Spinal cord (tissue), 9 donors: ENCODE measurements at regions not wholly inside any gene's neighbourhood (a gene's known extent, or its start where the extent isn't known, plus 50 kb on each side); places are given as distances from the start of the nearest gene placed in this dataset.

Source experiments
- DNase-seq, 6 donors: peaks; one replicate each; pipeline versions ENCODE4 v3.0.0 to v3.0.0-alpha.2; 2013 to 2015; ENCODE audit warnings: low spot score in 6 of 6, low read depth in 4 of 6
- H3K27ac ChIP-seq: one replicate; pipeline ENCODE4 v1.5.1; 2013; ENCODE audit warnings: low read depth, low read length, control low read depth
- H3K27me3 ChIP-seq: one replicate; pipeline ENCODE4 v1.6.1; 2013; ENCODE audit warnings: low read length; ENCODE audit not compliant: control insufficient read depth, insufficient read depth
- H3K36me3 ChIP-seq: one replicate; pipeline ENCODE4 v1.6.1; 2013; ENCODE audit warnings: low read length; ENCODE audit not compliant: control insufficient read depth, insufficient read depth
- H3K4me1 ChIP-seq: one replicate; pipeline ENCODE4 v1.6.1; 2013; ENCODE audit warnings: low read length; ENCODE audit not compliant: control insufficient read depth, insufficient read depth
- H3K4me3 ChIP-seq: one replicate; pipeline ENCODE4 v1.5.1; 2013; ENCODE audit warnings: low read depth, low read length, control low read depth
- H3K9me3 ChIP-seq: one replicate; pipeline ENCODE4 v1.6.1; 2013; ENCODE audit warnings: low read length; ENCODE audit not compliant: control insufficient read depth, insufficient read depth
- WGBS: methylation state at CpG from one replicate; pipeline ENCODE4 v1.1.5; 2013; ENCODE audit warnings: missing lambda C conversion rate; ENCODE audit not compliant: insufficient coverage; 5-methylcytosine and 5-hydroxymethylcytosine counted together
- donor health status: healthy.

GRCh38 chr4:56757821-56758411 is 63.6 kb downstream of the SPINK2 start:
- WGBS = 31% methylated on average over 4 of the region's 6 CpGs
- H3K27ac ChIP-seq = peak overlapping the region; percentile 45

DNA sequence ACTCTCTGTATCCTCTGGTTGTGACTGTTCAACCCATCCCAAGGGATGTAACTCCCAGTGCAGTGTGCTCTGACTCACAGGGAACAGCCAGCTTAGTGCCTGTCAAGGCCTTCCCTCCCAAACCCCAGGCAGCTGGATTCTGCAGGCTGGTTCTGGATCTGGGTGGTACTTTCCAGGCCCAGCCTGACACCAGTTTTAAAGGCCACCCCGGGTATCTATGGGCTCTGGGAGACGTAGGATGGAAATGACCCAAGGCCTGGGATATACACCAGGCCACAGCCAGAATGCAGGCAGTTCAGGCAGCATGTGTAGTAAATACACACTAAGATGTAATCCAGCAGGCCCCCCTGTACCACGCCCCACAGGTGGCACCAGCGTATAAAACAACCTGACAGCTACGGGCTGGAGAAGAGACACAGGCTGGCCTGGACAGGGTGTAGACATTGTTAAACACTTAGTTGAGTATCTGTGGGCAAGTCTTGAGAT is 64.2 kb downstream of the SPINK2 start:
- Histone ChIP-seq H3K4me3 (no peak overlapping the region), H3K4me1 (peaks cover 11% of the 10 kb centered on the region), H3K36me3 (no peaks in the 10 kb centered on the region), H3K27ac (peak overlapping the region; percentile 45), H3K27me3 (no peaks in the 10 kb centered on the region), H3K9me3 (no peaks in the 10 kb centered on the region)
- 94% methylated on average over 4 of the region's 5 CpGs for WGBS
- no peak for DNase-seq

More at GRCh38 chr4:56757821-56758411, 63.6 kb downstream of the SPINK2 start:
- no peak overlapping the region for H3K4me3 ChIP-seq
- no peaks in the 10 kb centered on the region for H3K27me3 ChIP-seq
- H3K36me3 ChIP-seq = no peaks in the 10 kb centered on the region
- H3K9me3 ChIP-seq = no peaks in the 10 kb centered on the region
- peak in 2 of 6 donors; percentile 14 to 15 for DNase-seq
- peaks cover 11% of the 10 kb centered on the region for H3K4me1 ChIP-seq

GRCh38 chr4:56755901-56756300 is 65.6 kb downstream of the SPINK2 start:
- WGBS = 43% methylated on average over 2 of the region's 4 CpGs
- no peak overlapping the region for H3K4me3 ChIP-seq

DNA sequence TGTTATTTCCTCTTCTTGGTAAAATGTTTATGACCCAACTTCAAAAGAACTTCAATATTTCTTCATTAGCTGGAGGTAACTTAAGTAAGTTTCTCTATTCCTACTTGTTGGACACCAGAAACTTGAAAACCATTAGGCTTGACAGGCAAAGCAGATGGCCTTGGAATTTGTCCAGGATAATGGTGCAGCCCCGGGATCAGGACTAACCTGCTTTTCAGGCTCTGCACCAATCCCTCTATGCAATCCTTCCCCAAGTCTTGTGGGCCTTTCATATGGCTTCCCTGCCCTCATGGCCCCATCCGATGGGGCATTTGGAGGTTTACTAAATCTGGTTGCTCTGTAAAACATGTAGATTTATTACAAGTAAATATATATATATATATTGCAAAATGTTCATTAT is 68.5 kb downstream of the SPINK2 start:
- 13% methylated on average over 1 of the region's 2 CpGs for WGBS
- no peak for DNase-seq
- H3K4me3 ChIP-seq = no peak overlapping the region
- H3K27me3 ChIP-seq = no peaks in the 10 kb centered on the region
- no peak overlapping the region for H3K27ac ChIP-seq
- H3K36me3 ChIP-seq = no peaks in the 10 kb centered on the region
- no peaks in the 10 kb centered on the region for H3K9me3 ChIP-seq
- H3K4me1 ChIP-seq = peaks cover 8% of the 10 kb centered on the region

More at GRCh38 chr4:56755901-56756300, 65.6 kb downstream of the SPINK2 start:
- Histone ChIP-seq H3K36me3 (no peaks in the 10 kb centered on the region), H3K4me1 (peaks cover 11% of the 10 kb centered on the region), H3K27me3 (no peaks in the 10 kb centered on the region), H3K27ac (no peak overlapping the region), H3K9me3 (no peaks in the 10 kb centered on the region)
- DNase-seq = no peak

DNA sequence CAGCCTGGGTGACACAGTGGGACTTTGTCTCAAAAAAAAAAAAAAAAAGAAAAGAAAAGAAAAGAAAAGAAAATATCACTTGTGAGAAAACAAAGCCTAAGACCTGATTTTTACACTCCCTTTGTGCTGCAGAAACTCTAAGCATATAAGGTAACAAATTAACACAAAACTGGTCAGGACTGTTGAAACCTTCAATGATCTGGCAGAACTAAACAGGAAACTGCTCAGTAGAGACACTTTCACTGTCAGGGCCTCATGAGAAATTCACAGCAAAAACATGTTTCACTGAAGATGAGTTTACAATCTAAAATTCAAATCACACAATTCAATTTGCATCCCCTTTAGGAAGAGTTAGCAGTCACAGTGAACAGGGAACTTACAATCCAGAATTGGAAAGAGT is 69.1 kb upstream of the HOPX start:
- Histone ChIP-seq H3K27me3 (no peaks in the 10 kb centered on the region), H3K9me3 (no peaks in the 10 kb centered on the region), H3K4me1 (no peaks in the 10 kb centered on the region), H3K36me3 (no peaks in the 10 kb centered on the region), H3K4me3 (no peak overlapping the region), H3K27ac (no peak overlapping the region)
- DNase-seq = no peak

DNA sequence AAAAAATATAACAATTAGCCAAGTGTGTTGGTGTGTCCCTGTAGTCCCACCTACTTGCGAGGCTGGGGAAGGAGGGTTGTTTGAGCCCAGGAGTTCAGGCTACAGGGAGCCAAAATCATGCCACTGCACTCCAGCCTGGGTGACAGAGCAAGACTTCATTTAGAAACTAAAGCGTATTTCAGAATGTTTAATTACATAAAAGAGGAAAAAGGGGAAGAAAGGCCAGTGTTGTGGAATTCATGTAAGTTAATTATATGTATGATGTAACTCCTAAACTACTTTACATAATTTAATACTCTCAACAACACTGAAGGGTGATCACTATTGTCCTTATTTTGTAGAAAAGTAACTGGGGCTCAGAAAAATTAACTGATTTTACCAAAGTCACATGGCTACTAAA is 67.2 kb upstream of the HOPX start:
- Histone ChIP-seq H3K4me3 (no peak overlapping the region), H3K27ac (no peak overlapping the region), H3K27me3 (no peaks in the 10 kb centered on the region), H3K4me1 (no peaks in the 10 kb centered on the region), H3K36me3 (no peaks in the 10 kb centered on the region), H3K9me3 (no peaks in the 10 kb centered on the region)
- DNase-seq = no peak
- WGBS = 100% methylated on average over 1 of the region's 2 CpGs

- no peak for DNase-seq
- H3K36me3 ChIP-seq = no peaks in the 10 kb centered on the region
- no peak overlapping the region for H3K27ac ChIP-seq
- H3K9me3 ChIP-seq = no peaks in the 10 kb centered on the region
- H3K27me3 ChIP-seq = no peaks in the 10 kb centered on the region
- H3K4me1 ChIP-seq = no peaks in the 10 kb centered on the region
- 96% methylated on average over 5 of the region's 5 CpGs for WGBS
- no peak overlapping the region for H3K4me3 ChIP-seq
Observed at GRCh38 chr4:56746639-56747038, 65.5 kb upstream of the HOPX start.

DNA sequence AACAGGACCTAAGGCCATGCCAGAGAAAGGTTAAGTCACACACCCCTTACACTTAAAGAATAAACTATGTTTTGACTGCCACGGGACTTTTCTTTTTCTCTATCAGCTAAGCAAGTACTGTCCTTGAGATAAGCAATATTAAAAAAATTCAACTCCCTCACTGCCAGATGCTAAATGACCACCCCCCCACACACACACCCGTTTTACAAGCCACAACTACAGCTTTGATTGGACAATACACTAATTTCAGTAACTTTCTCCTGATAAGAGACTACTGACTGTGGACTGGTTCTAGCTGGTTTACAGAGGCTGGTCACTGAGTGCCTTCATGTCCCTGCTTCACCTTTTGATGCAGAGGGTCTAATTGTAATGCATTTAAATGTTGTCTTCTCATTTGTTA is 63.9 kb upstream of the HOPX start:
- Histone ChIP-seq H3K4me1 (no peaks in the 10 kb centered on the region), H3K9me3 (no peaks in the 10 kb centered on the region), H3K36me3 (no peaks in the 10 kb centered on the region), H3K4me3 (no peak overlapping the region), H3K27me3 (no peaks in the 10 kb centered on the region), H3K27ac (no peak overlapping the region)
- WGBS = 93% methylated on average over 2 of the region's 2 CpGs
- no peak for DNase-seq

- no peaks in the 10 kb centered on the region for H3K27me3 ChIP-seq
- no peaks in the 10 kb centered on the region for H3K4me1 ChIP-seq
- WGBS = no CpG with 5 or more reads among the region's 1 CpG
- H3K27ac ChIP-seq = no peak overlapping the region
- H3K4me3 ChIP-seq = no peak overlapping the region
- H3K36me3 ChIP-seq = no peaks in the 10 kb centered on the region
- H3K9me3 ChIP-seq = no peaks in the 10 kb centered on the region
- DNase-seq = no peak
Observed at GRCh38 chr4:56744030-56744429, 62.9 kb upstream of the HOPX start.

- Histone ChIP-seq H3K27me3 (no peaks in the 10 kb centered on the region), H3K27ac (no peak overlapping the region), H3K36me3 (no peaks in the 10 kb centered on the region), H3K9me3 (no peaks in the 10 kb centered on the region), H3K4me3 (no peak overlapping the region), H3K4me1 (no peaks in the 10 kb centered on the region)
- WGBS = 60% methylated on average over 1 of the region's 1 CpG
- no peak for DNase-seq
Observed at GRCh38 chr4:56743550-56743949, 62.5 kb upstream of the HOPX start.
